Hepatocyte (in vitro differentiated cells): ENCODE measurements at regions not wholly inside any gene's neighbourhood (a gene's known extent, or its start where the extent isn't known, plus 50 kb on each side); places are given as distances from the start of the nearest gene placed in this dataset.

Source experiments
- DNase-seq: peaks from one replicate; pipeline ENCODE4 v3.0.0-alpha.2; 2016; ENCODE audit warnings: low spot score
- H2AFZ ChIP-seq: fragments of 200-600 bp; sonication (generic); 2 replicates; pipeline ENCODE4 v1.6.0; 2016; ENCODE audit warnings: antibody characterized with exemption, mild to moderate bottlenecking
- H3K27ac ChIP-seq: fragments of 200-600 bp; sonication (generic); 2 replicates; pipeline ENCODE4 v1.5.1; 2016; ENCODE audit warnings: mild to moderate bottlenecking
- H3K27me3 ChIP-seq: fragments of 200-600 bp; sonication (generic); 2 replicates; pipeline ENCODE4 v1.6.1; 2016
- H3K36me3 ChIP-seq: fragments of 200-600 bp; sonication (generic); replicated peaks from 2 replicates; pipeline ENCODE4 v1.5.1; 2016; ENCODE audit warnings: low read depth; ENCODE audit not compliant: insufficient read depth
- H3K4me1 ChIP-seq: fragments of 200-600 bp; sonication (generic); 2 replicates; pipeline ENCODE4 v1.5.1; 2016; ENCODE audit warnings: mild to moderate bottlenecking, moderate library complexity; ENCODE audit not compliant: insufficient read depth
- H3K4me2 ChIP-seq: fragments of 200-600 bp; sonication (generic); 2 replicates; pipeline ENCODE4 v1.6.0; 2016
- H3K4me3 ChIP-seq: fragments of 200-600 bp; sonication (generic); 2 replicates; pipeline ENCODE4 v1.5.1; 2016; ENCODE audit warnings: mild to moderate bottlenecking
- H3K79me2 ChIP-seq: fragments of 200-600 bp; sonication (generic); 2 replicates; pipeline ENCODE4 v1.6.0; 2017; ENCODE audit warnings: mild to moderate bottlenecking
- H3K9me2 ChIP-seq: fragments of 200-600 bp; sonication (generic); replicated peaks from 2 replicates; pipeline ENCODE4 v1.6.0; 2017; ENCODE audit warnings: mild to moderate bottlenecking; ENCODE audit not compliant: insufficient read depth
- H3K9me3 ChIP-seq: fragments of 200-600 bp; sonication (generic); 2 replicates; pipeline ENCODE4 v1.5.1; 2016; ENCODE audit warnings: low read depth, mild to moderate bottlenecking
- H4K20me1 ChIP-seq: fragments of 200-600 bp; sonication (generic); 2 replicates; pipeline ENCODE4 v1.6.0; 2016; ENCODE audit warnings: mild to moderate bottlenecking; ENCODE audit not compliant: insufficient read depth, poor library complexity, severe bottlenecking
- EZH2 ChIP-seq: fragments of 200-600 bp; sonication (generic); IDR thresholded peaks from 2 replicates; pipeline ENCODE4 v1.6.1; 2016; ENCODE audit warnings: antibody characterized with exemption, mild to moderate bottlenecking, borderline replicate concordance
- EZH2phosphoT487 ChIP-seq: fragments of 200-600 bp; sonication (generic); IDR thresholded peaks from one replicate; pipeline ENCODE4 v1.6.1; 2018; ENCODE audit warnings: antibody characterized with exemption, mild to moderate bottlenecking, low read depth, moderate library complexity; ENCODE audit not compliant: unreplicated experiment, severe bottlenecking
- WGBS: methylation state at CpG from one replicate; pipeline ENCODE4 v1.1.6; 2016; ENCODE audit warnings: low lambda C conversion rate; ENCODE audit errors: missing lambda C conversion rate; 5-methylcytosine and 5-hydroxymethylcytosine counted together
- TF ChIP-seq, protein P1 (sequence below): fragments of 200-600 bp; sonication (generic); IDR thresholded peaks from 2 replicates; pipeline ENCODE4 v1.5.1; 2016; ENCODE audit warnings: antibody characterized with exemption, mild to moderate bottlenecking; ENCODE audit not compliant: poor library complexity

DNA sequence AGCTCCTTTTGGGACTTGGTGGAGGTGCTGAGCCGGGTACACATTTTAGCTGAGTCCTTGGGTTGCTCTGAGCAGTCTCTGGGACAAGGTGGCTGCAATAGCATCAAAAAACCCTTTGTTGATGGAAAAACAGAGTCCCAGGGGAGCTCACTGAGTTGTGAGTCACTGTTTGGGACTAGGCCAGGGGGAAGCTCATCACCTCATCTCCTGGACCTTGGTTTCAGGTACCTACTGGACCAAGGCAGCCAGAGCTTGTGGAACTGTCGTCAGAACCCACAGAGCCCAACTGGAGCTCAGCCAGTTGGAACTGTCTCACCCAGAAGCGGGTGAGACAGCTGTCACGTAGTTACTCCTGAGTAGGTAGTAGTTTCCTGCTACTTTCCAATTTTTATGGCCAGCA lies 146.7 kb downstream of the HLX start:
- Histone ChIP-seq H4K20me1 (no peaks in the 10 kb centered on the region), H3K27me3 (peaks cover 3% of the 10 kb centered on the region), H3K27ac (no peak overlapping the region), H3K4me3 (no peak overlapping the region), H3K36me3 (no peaks in the 10 kb centered on the region), H3K79me2 (no peaks in the 10 kb centered on the region), H3K4me2 (no peak overlapping the region), H3K4me1 (no peaks in the 10 kb centered on the region), H3K9me3 (no peaks in the 10 kb centered on the region), H3K9me2 (no peaks in the 10 kb centered on the region), H2AFZ (no peak overlapping the region)
- DNase-seq = no peak
- TF ChIP-seq EZH2 (no peak), EZH2phosphoT487 (no peak)
- TF ChIP-seq, protein P1, sequence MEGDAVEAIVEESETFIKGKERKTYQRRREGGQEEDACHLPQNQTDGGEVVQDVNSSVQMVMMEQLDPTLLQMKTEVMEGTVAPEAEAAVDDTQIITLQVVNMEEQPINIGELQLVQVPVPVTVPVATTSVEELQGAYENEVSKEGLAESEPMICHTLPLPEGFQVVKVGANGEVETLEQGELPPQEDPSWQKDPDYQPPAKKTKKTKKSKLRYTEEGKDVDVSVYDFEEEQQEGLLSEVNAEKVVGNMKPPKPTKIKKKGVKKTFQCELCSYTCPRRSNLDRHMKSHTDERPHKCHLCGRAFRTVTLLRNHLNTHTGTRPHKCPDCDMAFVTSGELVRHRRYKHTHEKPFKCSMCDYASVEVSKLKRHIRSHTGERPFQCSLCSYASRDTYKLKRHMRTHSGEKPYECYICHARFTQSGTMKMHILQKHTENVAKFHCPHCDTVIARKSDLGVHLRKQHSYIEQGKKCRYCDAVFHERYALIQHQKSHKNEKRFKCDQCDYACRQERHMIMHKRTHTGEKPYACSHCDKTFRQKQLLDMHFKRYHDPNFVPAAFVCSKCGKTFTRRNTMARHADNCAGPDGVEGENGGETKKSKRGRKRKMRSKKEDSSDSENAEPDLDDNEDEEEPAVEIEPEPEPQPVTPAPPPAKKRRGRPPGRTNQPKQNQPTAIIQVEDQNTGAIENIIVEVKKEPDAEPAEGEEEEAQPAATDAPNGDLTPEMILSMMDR = no peak
- WGBS = 94% methylated on average over 4 of the region's 4 CpGs

DNA sequence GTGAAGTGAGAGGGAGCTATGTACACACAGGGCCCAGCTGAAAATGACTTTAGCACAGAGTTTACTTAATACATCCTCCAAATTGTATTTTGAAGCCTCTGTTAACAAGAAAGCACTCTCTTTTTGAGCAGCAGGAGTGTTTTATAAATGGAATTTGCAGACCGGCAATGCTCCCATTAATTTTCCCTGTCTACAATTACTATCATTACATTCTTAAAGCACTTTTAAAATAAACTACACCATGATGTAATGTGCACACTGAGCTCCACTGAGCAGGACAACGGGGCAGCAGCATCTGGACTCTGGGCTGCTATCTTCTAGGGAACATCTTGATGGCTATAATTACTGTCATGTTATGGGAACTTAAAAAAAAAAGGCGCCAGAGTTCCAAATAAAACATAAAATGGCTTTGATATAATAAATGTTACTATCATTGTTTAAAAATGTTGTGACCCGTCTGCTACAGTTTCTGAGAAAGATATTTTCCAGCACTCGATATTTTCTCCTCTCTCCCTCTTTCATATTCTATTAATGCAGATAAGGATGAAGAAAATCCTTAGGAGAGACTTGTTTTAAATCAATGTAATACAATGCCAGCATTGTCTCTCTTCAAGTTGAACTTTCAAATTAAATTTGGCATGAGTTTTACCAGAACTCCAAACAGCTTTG lies 150.9 kb downstream of the HLX start:
- H3K79me2 ChIP-seq = no peaks in the 10 kb centered on the region
- no peaks in the 10 kb centered on the region for H3K9me2 ChIP-seq
- no peak overlapping the region for H3K27ac ChIP-seq
- no peaks in the 10 kb centered on the region for H3K9me3 ChIP-seq
- DNase-seq = no peak
- no peaks in the 10 kb centered on the region for H3K36me3 ChIP-seq
- TF ChIP-seq, protein P1 = no peak
- TF ChIP-seq EZH2phosphoT487 (no peak), EZH2 (no peak)
- H3K27me3 ChIP-seq = no peaks in the 10 kb centered on the region
- WGBS = 54% methylated on average over 5 of the region's 5 CpGs
- no peaks in the 10 kb centered on the region for H4K20me1 ChIP-seq
- H3K4me3 ChIP-seq = no peak overlapping the region
- no peak overlapping the region for H2AFZ ChIP-seq
- no peaks in the 10 kb centered on the region for H3K4me1 ChIP-seq
- H3K4me2 ChIP-seq = no peak overlapping the region

- H3K4me3 ChIP-seq = no peak overlapping the region
Observed at GRCh38 chr1:221030990-221031389, 151.7 kb downstream of the HLX start.

More at GRCh38 chr1:221030990-221031389, 151.7 kb downstream of the HLX start:
- H3K27ac ChIP-seq = no peak overlapping the region
- no peaks in the 10 kb centered on the region for H3K9me2 ChIP-seq
- no peaks in the 10 kb centered on the region for H3K79me2 ChIP-seq
- DNase-seq = no peak
- WGBS = 86% methylated on average over 3 of the region's 3 CpGs
- TF ChIP-seq, protein P1 = no peak
- no peak for TF ChIP-seq EZH2
- TF ChIP-seq EZH2phosphoT487 = no peak
- H3K4me2 ChIP-seq = no peak overlapping the region
- H3K4me1 ChIP-seq = no peaks in the 10 kb centered on the region
- no peaks in the 10 kb centered on the region for H3K36me3 ChIP-seq
- no peaks in the 10 kb centered on the region for H3K27me3 ChIP-seq
- no peaks in the 10 kb centered on the region for H4K20me1 ChIP-seq
- no peak overlapping the region for H2AFZ ChIP-seq
- no peaks in the 10 kb centered on the region for H3K9me3 ChIP-seq
